B cell (primary cell): ENCODE measurements at regions not wholly inside any gene's neighbourhood (a gene's known extent, or its start where the extent isn't known, plus 50 kb on each side); places are given as distances from the start of the nearest gene placed in this dataset.

ENCODE experiments used
- ATAC-seq: fragments of 200-7000 bp; cut with Tn5 transposase; one replicate; pipeline ENCODE4 v1.10.0; 2021; ENCODE audit warnings: low read depth, mild to moderate bottlenecking, moderate number of reproducible peaks, moderate library complexity
- CTCF ChIA-PET: fragments of 350-600 bp; sonication (Branson Sonifier 250); formaldehyde crosslinking; loops from one replicate; lab custom pipeline; 2021; ENCODE audit warnings: antibody characterized with exemption, inconsistent platforms; lab: Charles Lee
- POLR2A ChIA-PET: fragments of 350-600 bp; sonication (Branson Sonifier 250); formaldehyde crosslinking; loops from one replicate; lab custom pipeline; 2021; ENCODE audit warnings: antibody characterized with exemption; lab: Charles Lee
- DNase-seq: peaks from one replicate; pipeline ENCODE4 v3.0.0; 2013
- H2AFZ ChIP-seq: 2 replicates; pipeline ENCODE4 v1.6.1; 2012; ENCODE audit warnings: mild to moderate bottlenecking, low read depth, low read length; ENCODE audit not compliant: insufficient read depth, poor library complexity, severe bottlenecking
- H3K27ac ChIP-seq, 2 donors: 1 replicate in 1 of 2; 2 replicates in 1 of 2; pipeline ENCODE4 v1.5.1; 2012 to 2013; ENCODE audit warnings: low read length in 2 of 2, mild to moderate bottlenecking in 2 of 2, moderate library complexity in 1 of 2
- H3K27me3 ChIP-seq, 4 experiments: fragments of 200-600 bp in 1 of 4; sonication (generic) in 1 of 4; replicated peaks in 1 of 4; 1 replicate in 2 of 4; 2 replicates in 2 of 4; pipeline versions ENCODE4 v1.6.1 to v1.7.0; 2013 to 2016; ENCODE audit warnings: low read length in 3 of 4, mild to moderate bottlenecking in 2 of 4, mixed read lengths in 1 of 4, moderate library complexity in 1 of 4; ENCODE audit not compliant: insufficient read depth in 4 of 4, control insufficient read depth in 3 of 4; ENCODE audit errors: control extremely low read depth in 1 of 4
- H3K36me3 ChIP-seq, 2 experiments: replicated peaks in 1 of 2; 1 replicate in 1 of 2; 2 replicates in 1 of 2; pipeline versions ENCODE4 v1.6.1 to v1.7.1; 2013; ENCODE audit warnings: low read length in 1 of 2; ENCODE audit not compliant: insufficient read depth in 2 of 2, control insufficient read depth in 1 of 2; ENCODE audit errors: control extremely low read depth in 1 of 2, extremely low read depth in 1 of 2
- H3K4me1 ChIP-seq, 2 donors: fragments of 200-600 bp in 1 of 2; sonication (generic) in 1 of 2; 1 replicate in 1 of 2; 2 replicates in 1 of 2; pipeline versions ENCODE4 v1.5.1 to v1.6.1; 2013 to 2017; ENCODE audit warnings: low read length in 2 of 2; ENCODE audit not compliant: control insufficient read depth in 2 of 2, insufficient read depth in 2 of 2
- H3K4me2 ChIP-seq: replicated peaks from 2 replicates; pipeline ENCODE3; 2012; ENCODE audit warnings: mild to moderate bottlenecking, low read depth, low read length; ENCODE audit not compliant: poor library complexity, severe bottlenecking
- H3K4me3 ChIP-seq, 5 experiments: fragments of 200-600 bp in 1 of 5; sonication (generic) in 1 of 5; 1 replicate in 3 of 5; 2 replicates in 2 of 5; pipeline versions ENCODE4 v1.5.1 to v1.7.0; 2011 to 2016; ENCODE audit warnings: low read length in 4 of 5, mild to moderate bottlenecking in 4 of 5, low read depth in 2 of 5, control low read depth in 1 of 5, moderate library complexity in 1 of 5; ENCODE audit not compliant: insufficient read depth in 1 of 5; ENCODE audit errors: control extremely low read depth in 1 of 5, extremely low read depth in 1 of 5
- H3K79me2 ChIP-seq: fragments of 200-600 bp; sonication (generic); one replicate; pipeline ENCODE4 v1.6.0; 2016; ENCODE audit warnings: low read length; ENCODE audit not compliant: control insufficient read depth, insufficient read depth
- H3K9ac ChIP-seq: fragments of 200-600 bp; sonication (generic); 2 replicates; pipeline ENCODE4 v1.6.1; 2017; ENCODE audit warnings: mild to moderate bottlenecking, low read length, moderate library complexity
- H3K9me3 ChIP-seq, 3 donors: one replicate each; pipeline versions ENCODE4 v1.6.1 to v1.7.1; 2013; ENCODE audit warnings: low read length in 2 of 3; ENCODE audit not compliant: control insufficient read depth in 2 of 3, insufficient read depth in 1 of 3; ENCODE audit errors: control extremely low read depth in 1 of 3
- H4K20me1 ChIP-seq: 2 replicates; pipeline ENCODE4 v1.6.0; 2012; ENCODE audit warnings: mild to moderate bottlenecking, low read length; ENCODE audit not compliant: insufficient read depth, control insufficient read depth, poor library complexity, severe bottlenecking
- H3K27ac Mint-ChIP-seq: one replicate; pipeline ENCODE4 v1.8.0; 2021; ENCODE audit warnings: mixed read lengths
- H3K27me3 Mint-ChIP-seq: one replicate; pipeline ENCODE4 v1.8.0; 2021; ENCODE audit warnings: mixed read lengths
- H3K4me1 Mint-ChIP-seq: one replicate; pipeline ENCODE4 v1.8.0; 2021; ENCODE audit warnings: mixed read lengths
- H3K4me3 Mint-ChIP-seq: one replicate; pipeline ENCODE4 v1.8.0; 2021; ENCODE audit warnings: mixed read lengths
- H3K9me3 Mint-ChIP-seq: one replicate; pipeline ENCODE4 v1.8.0; 2022; ENCODE audit warnings: mixed read lengths; ENCODE audit not compliant: insufficient read depth
- CTCF ChIP-seq: fragments of 200-600 bp; IDR thresholded peaks from one replicate; pipeline ENCODE4 v1.8.0; 2022; ENCODE audit warnings: antibody characterized with exemption, mild to moderate bottlenecking
- EZH2 ChIP-seq: IDR thresholded peaks from 2 replicates; pipeline ENCODE4 v1.6.1; 2012; ENCODE audit warnings: borderline replicate concordance, low read depth, mild to moderate bottlenecking, moderate library complexity, low read length; ENCODE audit not compliant: insufficient read depth, poor library complexity, severe bottlenecking
- WGBS: methylation state at CpG from one replicate; pipeline ENCODE4 v1.1.5; 2013; ENCODE audit warnings: missing lambda C conversion rate; ENCODE audit not compliant: insufficient coverage; 5-methylcytosine and 5-hydroxymethylcytosine counted together
- intact Hi-C: fragments of 100-400 bp; cut with micrococcal nuclease; formaldehyde crosslinking; loops from one replicate; pipeline ENCODE4 v1.10.0; 2022

- no peaks in the 10 kb centered on the region for H3K79me2 ChIP-seq
- Mint-ChIP-seq H3K27me3 (peaks cover 9% of the 10 kb centered on the region), H3K4me1 (no peaks in the 10 kb centered on the region), H3K4me3 (no peak overlapping the region), H3K27ac (no peak overlapping the region), H3K9me3 (no peaks in the 10 kb centered on the region)
- intact Hi-C loops, result no loop called here
- no peak for ATAC-seq
- DNase-seq, result no peak
- no peak overlapping the region for H2AFZ ChIP-seq
- no peaks in the 10 kb centered on the region for H3K27me3 ChIP-seq
- TF ChIP-seq CTCF (no peak), EZH2 (no peak)
- H4K20me1 ChIP-seq, result no peaks in the 10 kb centered on the region
- no peak overlapping the region for H3K27ac ChIP-seq
- H3K9me3 ChIP-seq, result no peaks in the 10 kb centered on the region
- no peak overlapping the region for H3K4me2 ChIP-seq
- no peaks in the 10 kb centered on the region for H3K36me3 ChIP-seq
- no peaks in the 10 kb centered on the region for H3K4me1 ChIP-seq
- no peak overlapping the region for H3K4me3 ChIP-seq
- POLR2A ChIA-PET, result no interaction called here
- CTCF ChIA-PET, result no interaction called here
- 67% methylated on average over 1 of the region's 3 CpGs for WGBS
- no peak overlapping the region for H3K9ac ChIP-seq
Observed at GRCh38 chr15:81929557-81929956, 116.3 kb downstream of the MEX3B start.

GRCh38 chr15:81926981-81927380, 118.8 kb downstream of the MEX3B start:
- H3K27ac Mint-ChIP-seq, result no peak overlapping the region
- CTCF ChIA-PET, result no interaction called here

More at GRCh38 chr15:81926981-81927380, 118.8 kb downstream of the MEX3B start:
- Histone ChIP-seq H3K4me1 (no peaks in the 10 kb centered on the region), H3K9me3 (no peaks in the 10 kb centered on the region), H3K4me3 (no peak overlapping the region), H4K20me1 (no peaks in the 10 kb centered on the region), H3K9ac (no peak overlapping the region), H3K79me2 (no peaks in the 10 kb centered on the region), H3K4me2 (no peak overlapping the region), H2AFZ (no peak overlapping the region), H3K27ac (no peak overlapping the region), H3K27me3 (no peaks in the 10 kb centered on the region), H3K36me3 (no peaks in the 10 kb centered on the region)
- H3K4me3 Mint-ChIP-seq, result no peak overlapping the region
- H3K4me1 Mint-ChIP-seq, result no peaks in the 10 kb centered on the region
- TF ChIP-seq EZH2, result no peak
- no peak for TF ChIP-seq CTCF
- POLR2A ChIA-PET, result no interaction called here
- no peak for DNase-seq
- H3K9me3 Mint-ChIP-seq, result no peaks in the 10 kb centered on the region
- no peak for ATAC-seq
- WGBS, result 73% methylated on average over 3 of the region's 6 CpGs
- H3K27me3 Mint-ChIP-seq, result peaks cover 9% of the 10 kb centered on the region
- intact Hi-C loops, result no loop called here
